Dermis blood vessel endothelial cell (primary cell): ENCODE measurements at regions not wholly inside any gene's neighbourhood (a gene's known extent, or its start where the extent isn't known, plus 50 kb on each side); places are given as distances from the start of the nearest gene placed in this dataset.

Source experiments
- DNase-seq: peaks from one replicate; pipeline ENCODE4 v3.0.0; 2010

- no peak for DNase-seq
Observed at GRCh38 chr20:54716790-54717189, 241.4 kb downstream of the DOK5 start.

- no peak for DNase-seq
Observed at GRCh38 chr20:54716174-54716747, 240.9 kb downstream of the DOK5 start.

GRCh38 chr20:54714817-54715216 is 239.4 kb downstream of the DOK5 start:
- no peak for DNase-seq

GRCh38 chr20:54713727-54714126 is 238.3 kb downstream of the DOK5 start:
- DNase-seq, result no peak

GRCh38 chr20:54711071-54711470 is 235.7 kb downstream of the DOK5 start:
- no peak for DNase-seq

GRCh38 chr20:54710341-54710740 is 234.9 kb downstream of the DOK5 start:
- DNase-seq, result no peak

GRCh38 chr20:54708229-54708628 is 232.8 kb downstream of the DOK5 start:
- DNase-seq, result no peak

- no peak for DNase-seq
Observed at GRCh38 chr20:54707801-54708200, 232.4 kb downstream of the DOK5 start.

GRCh38 chr20:54706581-54706980 is 231.2 kb downstream of the DOK5 start:
- DNase-seq, result no peak

GRCh38 chr20:54704032-54704635 is 228.7 kb downstream of the DOK5 start:
- no peak for DNase-seq
